GM19239 (cell line): ENCODE measurements at regions not wholly inside any gene's neighbourhood (a gene's known extent, or its start where the extent isn't known, plus 50 kb on each side); places are given as distances from the start of the nearest gene placed in this dataset.
A peak's percentile ranks its signal among the peaks of the same experiment; 100 is the strongest.

Experiments used
- DNase-seq: peaks from one replicate; pipeline ENCODE4 v3.0.0; 2011; ENCODE audit warnings: low spot score; ENCODE audit not compliant: insufficient read length
- FAIRE-seq: peaks from 2 replicates; lab custom pipeline; 2011; peaks lifted over from hg19 to GRCh38; lab: Jason Lieb, UNC

DNA sequence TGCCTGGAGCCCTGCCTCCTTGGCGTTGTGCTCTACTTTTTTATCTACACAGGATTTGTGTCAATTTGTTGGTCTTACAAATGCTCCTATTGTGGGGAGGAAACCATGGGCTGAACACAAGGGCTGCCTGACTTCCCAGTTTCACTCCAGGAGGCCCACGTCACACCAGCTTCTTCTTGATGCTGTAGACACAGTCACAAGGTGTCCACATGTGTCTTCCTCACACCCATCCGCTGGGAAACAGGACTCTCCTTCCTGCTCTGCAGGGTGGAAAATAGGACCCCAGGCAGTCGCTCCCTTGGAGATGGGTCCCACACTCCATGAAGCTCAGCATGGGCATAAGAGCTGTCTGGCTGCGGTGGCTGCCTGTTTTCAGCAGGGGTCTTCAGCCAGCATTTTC, 468.2 kb downstream of the EPHA4 start:
- FAIRE-seq (no peak), DNase-seq (no peak)

DNA sequence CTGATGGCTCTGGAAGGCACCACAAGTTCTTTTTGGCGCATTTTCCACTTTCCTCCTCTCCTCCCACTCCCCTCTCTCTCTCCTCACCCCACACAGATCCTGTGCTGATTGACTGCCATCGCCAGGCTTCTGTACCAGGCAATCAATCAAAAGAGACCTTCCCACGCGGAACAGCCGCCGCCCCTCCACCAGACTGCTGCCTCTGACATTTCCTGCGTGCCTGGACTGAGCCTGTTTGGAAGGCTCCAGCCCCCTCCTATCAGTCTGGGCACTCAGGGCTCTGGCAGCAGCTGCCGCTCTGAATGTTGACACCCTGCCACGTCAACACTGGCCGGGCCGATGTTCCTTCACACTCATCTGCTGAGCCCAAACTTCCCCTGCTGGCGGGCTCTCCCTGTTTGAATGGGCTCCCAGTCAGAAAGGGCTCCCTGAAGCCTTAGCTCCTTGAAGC, 467.7 kb downstream of the EPHA4 start:
- FAIRE-seq (no peak), DNase-seq (no peak)

DNA sequence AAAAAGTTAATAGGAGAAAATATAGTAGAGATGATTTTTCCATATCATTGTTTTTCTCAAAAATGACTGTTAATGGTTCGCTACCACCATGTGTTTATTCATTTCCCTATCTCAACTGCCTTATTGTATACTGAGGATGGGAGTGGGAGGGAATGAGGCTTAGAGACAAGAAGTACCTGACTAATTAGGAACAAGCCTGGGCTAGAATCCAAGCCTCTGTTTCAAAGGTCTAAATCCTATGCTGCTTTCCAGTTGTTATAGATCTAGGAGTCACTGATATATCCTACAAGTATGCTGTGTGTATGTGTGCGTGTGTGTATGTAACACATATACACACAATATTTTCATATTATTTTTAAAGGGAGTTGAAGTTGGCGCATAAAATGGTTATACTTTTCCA, 465.9 kb downstream of the EPHA4 start:
- FAIRE-seq (no peak), DNase-seq (no peak)

DNA sequence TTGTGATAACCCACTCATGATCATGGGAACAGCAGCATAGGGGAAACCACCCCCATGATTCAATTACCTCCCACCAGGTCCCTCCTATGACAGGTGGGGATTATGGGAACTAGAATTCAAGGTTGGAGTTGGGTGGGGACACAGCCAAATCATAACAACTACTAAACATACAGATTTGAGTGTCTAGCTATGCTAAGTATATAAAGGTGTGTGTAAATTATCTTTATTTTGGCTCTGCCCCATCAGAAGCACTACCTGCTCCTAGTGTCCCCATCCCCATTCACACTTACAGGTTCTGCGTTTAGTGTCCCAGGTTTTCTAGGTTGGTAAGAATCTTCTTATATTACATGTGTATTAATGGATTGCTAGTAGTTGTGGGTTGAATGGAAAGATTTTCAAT, 464.7 kb downstream of the EPHA4 start:
- FAIRE-seq (no peak), DNase-seq (no peak)

DNA sequence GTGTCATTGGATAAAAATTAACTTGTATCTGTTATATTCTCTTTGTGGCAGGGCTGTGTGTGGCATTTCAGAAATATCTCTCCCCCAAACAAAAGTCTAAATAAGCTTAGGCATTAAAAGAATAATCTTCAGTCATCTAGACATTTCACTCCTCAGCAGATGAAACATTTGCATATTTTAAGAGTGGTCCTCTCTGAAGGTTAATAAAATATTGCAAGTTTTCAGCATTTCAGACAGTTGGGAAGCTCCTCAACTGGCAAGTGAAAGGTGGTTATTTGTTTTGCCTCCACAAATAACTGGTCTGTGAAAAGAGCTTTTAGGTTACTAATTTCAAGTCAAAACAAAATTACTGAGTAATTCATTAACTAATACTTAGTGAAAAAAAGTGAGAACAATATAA, 462.6 kb downstream of the EPHA4 start:
- DNase-seq: no peak
- FAIRE-seq: peak; percentile 23

DNA sequence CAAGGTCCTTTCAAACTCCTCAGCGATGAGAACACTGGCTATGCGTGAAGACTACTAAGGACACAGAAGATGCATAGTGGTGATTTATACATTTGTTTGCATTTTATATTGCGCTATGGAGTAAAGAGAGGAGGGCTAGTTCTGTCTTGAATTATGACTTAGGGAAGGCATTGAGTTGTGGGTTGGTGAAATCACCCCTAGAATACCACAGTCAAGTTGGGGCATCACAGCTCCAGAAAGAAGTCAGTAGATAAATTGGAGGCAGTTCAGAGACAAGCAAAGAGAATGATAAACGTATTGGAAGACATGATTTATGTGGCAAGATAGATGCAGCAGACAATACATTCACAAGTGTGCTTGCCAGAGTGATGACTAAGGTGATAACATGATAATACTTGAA, 460.4 kb downstream of the EPHA4 start:
- FAIRE-seq: no peak
- DNase-seq: no peak

DNA sequence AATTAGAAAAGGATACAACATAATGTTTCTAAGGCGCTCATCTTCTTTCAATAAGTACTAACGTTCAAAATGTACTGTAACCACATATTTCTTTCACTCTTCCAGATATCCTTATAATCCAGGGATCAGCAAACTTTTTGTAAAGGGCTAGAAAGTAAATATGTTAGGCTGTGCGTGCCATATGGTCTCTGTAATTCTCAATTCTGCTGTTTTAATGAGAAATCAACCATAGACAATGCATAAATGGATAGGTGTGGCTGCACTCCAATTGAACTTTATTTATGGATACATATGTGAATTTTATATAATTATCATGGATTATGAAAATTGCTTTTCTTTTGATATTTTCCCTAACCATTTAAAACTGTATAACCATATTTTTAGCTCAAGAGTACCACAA, 459.4 kb downstream of the EPHA4 start:
- no peak for FAIRE-seq
- no peak for DNase-seq

DNA sequence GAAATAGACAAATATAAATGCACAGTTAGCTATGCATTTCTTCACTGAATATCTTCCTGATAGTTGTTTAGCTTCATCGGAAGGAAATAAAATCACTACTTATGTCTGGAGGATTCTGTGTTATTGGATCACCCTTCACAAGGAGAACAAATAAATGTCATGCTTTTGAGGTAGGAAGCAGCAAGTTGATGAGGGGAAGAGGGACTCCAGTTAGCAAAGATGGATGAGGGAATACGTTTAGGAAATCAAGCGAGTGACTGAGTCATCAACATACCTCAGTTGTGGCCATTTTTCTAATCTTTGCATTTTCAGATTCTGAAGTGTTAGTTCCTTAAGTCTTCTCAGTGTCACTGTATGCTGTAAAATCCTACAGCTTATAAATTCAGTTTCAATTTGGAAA, 456.2 kb downstream of the EPHA4 start:
- no peak for FAIRE-seq
- no peak for DNase-seq

DNA sequence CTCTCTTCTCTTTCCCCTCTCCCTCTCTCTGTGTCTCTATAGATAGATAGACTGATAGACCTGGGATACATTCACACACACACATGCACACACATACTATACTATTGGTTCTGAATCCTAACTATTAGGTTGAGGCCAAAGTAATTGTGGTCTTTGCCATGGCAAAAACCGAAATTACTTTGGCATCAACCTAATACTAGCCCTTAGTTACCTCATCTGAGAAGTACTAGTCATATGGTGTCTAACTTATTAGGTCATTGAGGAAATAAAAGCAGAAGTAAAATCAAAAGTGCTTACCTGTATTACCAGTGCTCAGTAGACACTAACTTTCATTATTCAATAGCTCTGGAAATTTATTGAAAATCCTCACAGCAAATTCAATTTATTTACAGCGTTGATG, 451.5 kb downstream of the EPHA4 start:
- FAIRE-seq (no peak), DNase-seq (no peak)

DNA sequence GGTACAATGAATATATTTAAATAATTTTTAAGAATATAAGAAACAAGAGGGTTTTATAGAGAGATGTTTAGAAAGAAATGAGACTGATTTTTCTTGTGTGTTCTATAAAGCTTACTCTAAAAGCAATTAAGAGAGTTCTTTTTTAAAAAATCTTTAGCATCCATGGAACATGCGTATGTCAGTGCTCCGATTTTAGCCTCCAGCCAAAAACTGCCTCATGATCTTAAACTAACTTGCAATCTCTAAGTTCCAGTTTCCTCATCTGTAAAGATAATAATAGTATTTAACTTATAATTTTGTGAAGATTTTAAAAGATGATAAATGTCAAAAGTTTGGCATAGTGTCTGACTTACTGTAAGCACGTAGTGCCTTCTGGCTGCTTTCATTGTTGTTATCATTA, 448.7 kb downstream of the EPHA4 start:
- FAIRE-seq (no peak), DNase-seq (no peak)

DNA sequence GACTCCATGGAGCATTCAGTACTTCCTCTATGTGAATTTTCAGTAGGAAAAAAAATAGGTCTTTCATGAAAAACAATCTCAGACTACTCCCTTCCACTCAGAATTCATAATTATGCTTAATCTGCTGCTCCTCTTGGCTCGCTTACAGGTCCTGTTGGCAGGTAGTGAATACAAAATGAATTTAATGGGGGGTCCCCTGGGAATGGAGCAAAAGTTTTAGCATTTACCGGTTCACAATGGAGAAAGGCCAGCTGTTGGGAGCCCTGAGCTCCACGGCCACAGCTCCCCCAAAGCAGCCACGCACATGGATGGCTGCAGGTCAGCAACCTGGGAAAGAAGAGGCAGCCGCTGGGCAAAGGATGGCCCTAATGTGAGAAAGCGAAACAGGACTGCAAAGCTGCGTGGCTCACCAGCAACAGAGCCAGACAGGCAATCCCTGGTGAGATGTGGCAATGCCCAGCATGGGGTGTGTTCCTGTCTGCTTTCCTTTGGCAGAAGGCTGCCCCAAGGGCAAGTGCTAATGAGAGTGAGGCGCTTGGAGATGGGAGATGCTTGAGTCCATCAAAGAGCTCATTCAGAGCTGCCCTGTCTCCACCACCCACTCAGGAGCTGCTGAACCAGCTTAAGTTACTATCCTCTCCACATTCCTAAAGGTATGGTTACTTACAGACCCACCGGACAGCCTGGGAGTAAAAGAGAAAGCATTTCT, 447.4 kb downstream of the EPHA4 start:
- no peak for DNase-seq
- no peak for FAIRE-seq

DNA sequence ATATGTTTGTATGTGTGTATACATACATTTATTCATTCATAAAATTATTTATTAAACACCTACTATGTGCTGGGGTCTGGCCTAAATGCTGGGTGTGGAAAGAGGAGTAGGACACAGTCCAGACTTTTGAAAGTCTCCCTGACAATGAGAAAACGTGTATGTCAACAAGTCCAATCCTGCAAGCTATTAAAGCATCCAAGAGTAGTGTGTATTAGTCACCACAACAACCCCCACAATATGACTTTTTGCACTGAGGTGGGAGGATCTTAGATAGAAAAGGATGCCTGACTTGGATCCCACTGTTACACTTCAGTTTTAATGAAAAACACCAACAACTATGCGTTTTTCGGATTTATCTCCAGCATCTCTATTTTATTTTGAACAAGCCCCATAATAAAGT, 446.4 kb downstream of the EPHA4 start:
- no peak for FAIRE-seq
- DNase-seq: no peak

DNA sequence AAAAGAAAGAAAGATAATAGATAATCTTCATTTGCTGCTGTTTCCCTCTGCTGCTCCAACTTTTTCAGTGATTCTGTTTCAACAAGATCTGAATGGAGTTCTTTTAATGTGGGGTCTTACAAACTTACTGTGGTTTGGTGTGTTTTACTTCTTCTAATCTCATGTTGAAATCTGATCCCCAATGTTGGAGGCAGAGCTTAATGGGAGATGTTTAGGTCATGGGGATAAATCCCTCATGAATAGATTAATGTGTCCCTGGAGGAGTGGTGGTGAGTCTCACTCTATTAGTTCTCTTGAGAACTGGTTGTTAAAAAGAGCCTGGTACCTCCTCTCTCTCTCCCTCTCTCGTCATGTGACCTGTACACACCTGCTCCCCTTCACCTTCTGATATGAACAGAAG, 442.4 kb downstream of the EPHA4 start:
- FAIRE-seq (no peak), DNase-seq (no peak)

DNA sequence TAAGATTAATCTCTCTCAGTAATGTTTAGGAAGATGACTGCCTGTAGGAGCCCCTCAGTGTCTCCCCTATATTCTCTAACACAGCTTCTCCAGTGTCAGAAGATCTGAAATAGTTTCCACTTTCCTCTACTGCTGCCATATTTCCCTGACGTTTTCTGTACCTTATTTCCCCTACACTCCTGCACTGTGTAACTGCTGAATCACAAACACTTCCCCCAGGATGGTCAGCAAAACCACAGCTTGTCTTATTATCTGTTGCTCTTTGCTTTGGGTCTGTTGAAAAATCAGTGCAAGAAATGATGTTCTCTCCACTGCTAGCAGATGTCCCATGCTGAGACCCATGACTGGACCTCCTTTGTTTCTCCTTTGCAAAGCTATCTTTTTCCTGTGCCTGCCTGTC, 441.7 kb downstream of the EPHA4 start:
- DNase-seq (no peak), FAIRE-seq (peak; percentile 8)

DNA sequence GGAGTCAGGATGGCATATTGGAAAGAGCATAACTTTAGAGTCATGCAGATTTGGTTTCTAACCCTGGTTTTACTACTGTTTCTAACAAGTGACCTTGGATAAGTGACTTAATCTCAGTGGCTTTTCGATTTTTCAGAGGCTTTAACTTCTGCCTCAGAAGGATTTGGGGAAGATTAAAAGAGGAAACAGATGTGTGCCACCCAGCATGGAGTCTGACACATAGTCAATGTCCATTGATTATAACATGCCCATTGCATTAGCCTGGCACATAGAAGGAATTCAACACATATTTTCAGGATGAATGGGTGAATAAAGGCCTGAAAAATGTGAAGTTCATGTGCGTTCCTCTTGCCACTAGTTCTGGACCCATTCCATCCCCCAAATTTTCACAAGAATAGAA, 438.2 kb downstream of the EPHA4 start:
- FAIRE-seq: no peak
- no peak for DNase-seq

DNA sequence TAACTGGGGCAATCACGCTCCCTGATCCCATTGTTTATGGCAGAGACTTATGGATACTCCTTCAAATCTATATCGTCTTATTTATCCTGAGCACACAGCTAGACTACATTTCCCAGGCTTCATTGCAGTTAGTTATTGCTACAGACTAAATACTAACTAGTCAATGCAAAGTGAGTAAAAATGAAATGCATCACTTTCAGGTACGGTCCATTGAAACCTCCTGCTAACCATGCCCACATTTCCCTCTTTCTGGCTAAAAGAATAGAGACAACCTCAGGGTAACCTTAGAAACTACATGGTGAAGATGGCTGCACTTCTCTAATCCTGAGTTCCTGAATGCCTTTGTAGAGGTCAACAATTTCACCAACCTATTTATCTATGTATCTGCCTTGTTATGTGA, 437.4 kb downstream of the EPHA4 start:
- FAIRE-seq (no peak), DNase-seq (no peak)

DNA sequence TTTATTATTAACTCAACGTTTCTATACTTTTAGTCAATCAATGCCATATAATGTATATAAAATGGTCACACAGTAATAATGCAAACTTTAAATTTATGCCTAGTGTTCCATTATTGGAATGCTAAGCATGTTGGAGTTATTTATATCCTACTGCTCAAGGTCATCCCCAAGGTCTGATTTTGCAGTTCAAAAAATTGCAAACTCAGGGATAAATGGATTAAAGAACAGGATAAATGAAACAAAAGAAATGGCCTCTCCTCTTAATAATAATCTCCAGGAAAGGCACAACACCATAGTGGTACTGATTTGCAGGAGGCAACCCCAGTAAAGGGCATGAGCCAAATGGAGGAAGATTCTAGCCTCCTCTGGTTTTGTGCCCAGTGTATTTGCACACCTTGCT, 436.4 kb downstream of the EPHA4 start:
- DNase-seq: no peak
- FAIRE-seq: no peak

DNA sequence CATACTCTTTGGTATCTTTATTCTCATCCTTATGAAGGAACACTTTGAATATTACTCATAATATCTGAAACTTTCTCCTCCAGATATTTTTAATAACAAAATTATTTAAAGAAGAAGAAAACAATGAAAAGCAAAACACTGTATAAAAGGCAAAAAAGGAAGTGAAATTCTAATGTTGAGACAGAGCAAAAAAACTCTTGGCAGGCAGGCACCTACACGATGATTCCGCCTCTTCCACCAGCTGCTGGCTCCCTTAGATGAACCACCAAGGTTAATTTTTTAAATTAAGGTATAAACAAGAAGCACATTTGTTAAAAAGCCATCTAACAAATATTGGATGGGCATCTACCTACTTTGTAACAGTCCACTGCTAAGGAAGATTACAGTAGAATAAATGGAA, 434.7 kb downstream of the EPHA4 start:
- no peak for FAIRE-seq
- DNase-seq: no peak

DNA sequence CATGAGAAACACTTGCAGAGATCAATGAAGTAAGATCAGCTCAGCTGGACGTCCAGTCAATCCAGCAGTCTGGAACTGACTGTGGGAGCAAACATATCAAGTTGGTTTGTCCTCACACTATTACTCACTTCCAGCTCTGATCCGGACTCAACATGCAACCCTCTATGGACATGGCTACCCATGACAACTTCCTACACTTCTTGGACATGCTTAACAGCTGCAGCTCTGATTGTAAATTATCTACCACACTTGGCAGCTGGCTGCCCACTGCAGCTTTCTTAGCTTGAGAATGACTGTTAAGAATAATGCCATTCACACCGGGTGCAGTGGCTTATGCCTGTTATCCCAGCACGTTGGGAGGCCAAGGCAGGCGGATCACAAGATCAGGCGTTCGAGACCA, 429.8 kb downstream of the EPHA4 start:
- FAIRE-seq: no peak

DNA sequence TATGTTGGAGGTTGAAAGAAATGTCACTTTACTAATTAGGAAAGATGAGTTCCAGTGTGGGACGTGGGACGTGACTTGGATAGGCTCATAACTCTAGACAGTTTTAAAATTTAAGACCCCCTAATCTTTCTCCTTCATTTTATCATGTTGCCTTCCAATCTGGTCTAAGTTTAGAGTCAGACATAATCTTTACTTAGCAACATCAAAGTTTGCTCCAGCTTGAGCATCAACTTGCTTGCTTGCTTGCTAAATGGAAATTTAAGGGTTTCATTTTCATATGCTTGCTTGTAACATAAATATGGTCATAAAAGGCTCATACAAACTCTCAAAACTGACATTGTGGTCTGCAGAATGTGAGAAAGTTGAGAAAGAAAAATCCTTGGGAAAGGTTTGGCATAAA, 428.9 kb downstream of the EPHA4 start:
- no peak for DNase-seq
- no peak for FAIRE-seq

More for the DNA sequence above, 429.8 kb downstream of the EPHA4 start:
- DNase-seq: no peak

DNA sequence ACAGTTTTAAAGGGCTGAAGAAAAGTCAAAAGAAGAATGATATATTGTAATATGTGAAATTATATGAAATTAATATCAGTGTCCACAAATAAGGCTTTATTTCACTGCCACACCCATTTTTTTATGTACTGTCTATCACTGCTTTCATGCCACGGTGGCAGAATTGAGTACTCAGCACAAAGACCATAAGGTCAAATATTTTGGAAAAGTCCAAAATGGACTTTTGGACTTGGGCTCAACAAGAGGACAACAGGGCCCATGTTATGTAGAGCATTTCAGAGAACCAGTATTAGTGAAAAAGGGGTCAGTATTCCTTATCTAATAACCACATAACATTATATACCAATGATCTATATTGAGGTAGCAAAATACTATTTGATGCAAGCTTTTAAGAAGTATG, 427.2 kb downstream of the EPHA4 start:
- FAIRE-seq: no peak
- no peak for DNase-seq

DNA sequence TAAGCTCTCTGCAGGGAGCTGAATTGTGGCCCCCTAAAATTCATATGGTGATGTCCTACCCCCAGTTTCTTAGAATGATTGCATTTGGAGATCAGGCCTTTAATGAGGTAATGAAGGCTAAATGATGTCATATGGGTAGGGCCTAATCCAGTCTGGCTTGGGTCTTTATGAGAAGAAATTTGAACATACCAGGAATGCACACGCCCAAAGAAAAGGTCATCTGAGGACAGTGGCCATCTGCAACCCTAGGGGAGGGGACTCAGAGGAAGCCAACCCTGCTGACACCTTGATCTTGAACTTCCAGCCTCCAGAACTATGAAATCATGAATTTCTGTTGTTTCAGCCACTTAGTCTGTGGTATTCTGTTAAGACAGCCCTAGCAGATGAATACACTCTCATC, 426.7 kb downstream of the EPHA4 start:
- DNase-seq (no peak), FAIRE-seq (no peak)

DNA sequence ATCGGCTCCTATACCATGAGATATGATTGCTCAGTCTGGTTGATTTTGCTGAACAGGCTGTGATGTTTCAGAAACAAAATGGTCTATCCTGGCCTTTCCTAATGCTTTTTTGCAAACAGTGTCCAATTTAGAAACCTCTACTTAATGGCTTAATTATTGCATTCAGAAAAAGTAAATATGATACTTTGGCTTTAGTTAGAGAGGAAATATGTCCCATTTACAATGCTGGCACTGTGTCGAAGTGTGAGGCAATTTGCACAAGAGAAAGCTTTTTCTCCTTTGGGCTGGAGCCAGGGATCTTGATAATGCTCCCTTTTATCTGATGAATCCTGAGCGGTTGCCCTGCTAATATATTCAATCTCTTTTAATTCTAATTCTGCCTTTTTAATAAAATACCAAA, 418.9 kb downstream of the EPHA4 start:
- DNase-seq (no peak), FAIRE-seq (no peak)
